ENCODE measurements at regions not wholly inside any gene's neighbourhood (a gene's known extent, or its start where the extent isn't known, plus 50 kb on each side); places are given as distances from the start of the nearest gene placed in this dataset.
"Not testable (repeated sequence)": the region's sequence is repeated elsewhere in the genome, so short reads cannot be mapped to it uniquely, and the experiment has no call there.

GRCh38 chr2:59326581-59327365 is 1085.6 kb upstream of the FANCL start:
- TF ChIP-seq, protein P1, sequence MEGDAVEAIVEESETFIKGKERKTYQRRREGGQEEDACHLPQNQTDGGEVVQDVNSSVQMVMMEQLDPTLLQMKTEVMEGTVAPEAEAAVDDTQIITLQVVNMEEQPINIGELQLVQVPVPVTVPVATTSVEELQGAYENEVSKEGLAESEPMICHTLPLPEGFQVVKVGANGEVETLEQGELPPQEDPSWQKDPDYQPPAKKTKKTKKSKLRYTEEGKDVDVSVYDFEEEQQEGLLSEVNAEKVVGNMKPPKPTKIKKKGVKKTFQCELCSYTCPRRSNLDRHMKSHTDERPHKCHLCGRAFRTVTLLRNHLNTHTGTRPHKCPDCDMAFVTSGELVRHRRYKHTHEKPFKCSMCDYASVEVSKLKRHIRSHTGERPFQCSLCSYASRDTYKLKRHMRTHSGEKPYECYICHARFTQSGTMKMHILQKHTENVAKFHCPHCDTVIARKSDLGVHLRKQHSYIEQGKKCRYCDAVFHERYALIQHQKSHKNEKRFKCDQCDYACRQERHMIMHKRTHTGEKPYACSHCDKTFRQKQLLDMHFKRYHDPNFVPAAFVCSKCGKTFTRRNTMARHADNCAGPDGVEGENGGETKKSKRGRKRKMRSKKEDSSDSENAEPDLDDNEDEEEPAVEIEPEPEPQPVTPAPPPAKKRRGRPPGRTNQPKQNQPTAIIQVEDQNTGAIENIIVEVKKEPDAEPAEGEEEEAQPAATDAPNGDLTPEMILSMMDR (IDR thresholded peaks at IDR 0.05; ENCODE audit: borderline replicate concordance, extremely low read depth, low read length, poor library complexity, severe bottlenecking) = not testable (repeated sequence)
- not testable (repeated sequence) for TF ChIP-seq EZH2 (IDR thresholded peaks at IDR 0.05; ENCODE audit: borderline replicate concordance, low read depth, low read length, severe bottlenecking)
